Endothelial cell of umbilical vein (primary cell): ENCODE measurements at regions not wholly inside any gene's neighbourhood (a gene's known extent, or its start where the extent isn't known, plus 50 kb on each side); places are given as distances from the start of the nearest gene placed in this dataset.

Experiments
- BruUV-seq: library from RNA; stranded (reverse); fragments of 400-500 nt; replicated peaks from 2 replicates; lab custom pipeline; 2021; lab: Mats Ljungman, UMichigan
- CTCF ChIA-PET: fragments of 300-600, 350-600 bp; sonication (Branson Sonifier 250); formaldehyde crosslinking; loops from one replicate; lab custom pipeline; 2021; ENCODE audit warnings: antibody characterized with exemption, inconsistent platforms; lab: Charles Lee
- POLR2A ChIA-PET: fragments of 300-600, 350-600 bp; sonication (Branson Sonifier 250); formaldehyde crosslinking; loops from one replicate; lab custom pipeline; 2021; ENCODE audit warnings: antibody characterized with exemption, inconsistent platforms; lab: Charles Lee
- DNase-seq: peaks from one replicate; pipeline ENCODE4 v3.0.0-alpha.2; 2011; ENCODE audit warnings: low read depth, low spot score
- FAIRE-seq: peaks from 2 replicates; lab custom pipeline; 2011; peaks lifted over from hg19 to GRCh38; lab: Jason Lieb, UNC
- H2AFZ ChIP-seq: 2 replicates; pipeline ENCODE4 v1.6.0; 2012; ENCODE audit warnings: low read depth, low read length, control low read depth, inconsistent platforms
- H3K27ac ChIP-seq: 2 replicates; pipeline ENCODE4 v1.5.1; 2011; ENCODE audit warnings: low read depth, mild to moderate bottlenecking, control low read depth, low read length, moderate library complexity; ENCODE audit not compliant: insufficient read depth
- H3K27me3 ChIP-seq, 2 experiments: 2 replicates each; pipeline versions ENCODE4 v1.6.0 to v1.6.1; 2011; ENCODE audit warnings: low read length in 2 of 2, mixed read lengths in 1 of 2; ENCODE audit not compliant: control insufficient read depth in 2 of 2, insufficient read depth in 2 of 2
- H3K36me3 ChIP-seq, 2 experiments: 2 replicates in 1 of 2; 3 replicates in 1 of 2; pipeline ENCODE4 v1.5.1; 2011; ENCODE audit warnings: low read length in 2 of 2, mild to moderate bottlenecking in 1 of 2, moderate library complexity in 1 of 2; ENCODE audit not compliant: control insufficient read depth in 2 of 2, insufficient read depth in 2 of 2; ENCODE audit errors: extremely low read depth in 1 of 2
- H3K4me1 ChIP-seq: 3 replicates; pipeline ENCODE4 v1.5.1; 2011; ENCODE audit warnings: mild to moderate bottlenecking, low read length; ENCODE audit not compliant: control insufficient read depth, insufficient read depth; ENCODE audit errors: extremely low read depth
- H3K4me2 ChIP-seq: 2 replicates; pipeline ENCODE4 v1.6.1; 2011; ENCODE audit warnings: low read length, control low read depth, mixed read lengths; ENCODE audit not compliant: insufficient read depth
- H3K4me3 ChIP-seq, 3 experiments: fragments of 200-600 bp in 1 of 3; sonication (generic), shearing (Covaris generic) in 1 of 3; replicated peaks in 1 of 3; 2 replicates each; pipeline ENCODE4 v1.5.1; 2011 to 2016; ENCODE audit warnings: control low read depth in 3 of 3, low read length in 3 of 3, mild to moderate bottlenecking in 2 of 3, inconsistent platforms in 1 of 3, low read depth in 1 of 3, moderate library complexity in 1 of 3; ENCODE audit not compliant: insufficient read depth in 1 of 3
- H3K79me2 ChIP-seq: 2 replicates; pipeline ENCODE4 v1.6.0; 2012; ENCODE audit warnings: low read length, inconsistent platforms; ENCODE audit not compliant: control insufficient read depth, insufficient read depth
- H3K9ac ChIP-seq: replicated peaks from 2 replicates; pipeline ENCODE3; 2011; ENCODE audit warnings: low read length, control low read depth; ENCODE audit not compliant: insufficient read depth; ENCODE audit errors: extremely low read depth
- H3K9me1 ChIP-seq: replicated peaks from 3 replicates; pipeline ENCODE4 v1.6.0; 2011; ENCODE audit warnings: mild to moderate bottlenecking, low read length; ENCODE audit not compliant: control insufficient read depth, insufficient read depth; ENCODE audit errors: extremely low read depth
- H3K9me3 ChIP-seq: replicated peaks from 2 replicates; pipeline ENCODE4 v1.5.1; 2012; ENCODE audit warnings: low read length, inconsistent platforms; ENCODE audit not compliant: control insufficient read depth, insufficient read depth
- H4K20me1 ChIP-seq: replicated peaks from 2 replicates; pipeline ENCODE3; 2011; ENCODE audit warnings: mild to moderate bottlenecking, low read length; ENCODE audit not compliant: control insufficient read depth, insufficient read depth; ENCODE audit errors: extremely low read depth
- CTCF ChIP-seq, 2 donors: IDR thresholded peaks; 1 replicate in 1 of 2; 2 replicates in 1 of 2; pipeline ENCODE4 v1.5.1; 2011; ENCODE audit warnings: low read length in 2 of 2, mild to moderate bottlenecking in 2 of 2, moderate library complexity in 2 of 2, control low read depth in 1 of 2, inconsistent platforms in 1 of 2, low read depth in 1 of 2; ENCODE audit not compliant: insufficient read depth in 1 of 2; ENCODE audit errors: extremely low read depth in 1 of 2
- EZH2 ChIP-seq: IDR thresholded peaks from 2 replicates; pipeline ENCODE4 v1.6.1; 2012; ENCODE audit warnings: borderline replicate concordance, low read depth, mild to moderate bottlenecking, moderate library complexity, low read length, inconsistent platforms; ENCODE audit not compliant: severe bottlenecking
- FOS ChIP-seq: IDR thresholded peaks from 2 replicates; pipeline ENCODE4 v1.6.1; 2011; ENCODE audit warnings: mild to moderate bottlenecking, low read length, moderate library complexity, borderline replicate concordance; ENCODE audit not compliant: insufficient read depth
- GATA2 ChIP-seq: IDR thresholded peaks from 2 replicates; pipeline ENCODE4 v1.7.0; 2011; ENCODE audit warnings: low read depth, mild to moderate bottlenecking, moderate library complexity, mixed read lengths, low read length; ENCODE audit not compliant: insufficient read length, insufficient read depth
- JUN ChIP-seq: IDR thresholded peaks from 2 replicates; pipeline ENCODE4 v1.6.1; 2011; ENCODE audit warnings: borderline replicate concordance, low read depth; ENCODE audit not compliant: insufficient read length, insufficient read depth
- MAX ChIP-seq: IDR thresholded peaks from 2 replicates; pipeline ENCODE4 v1.6.1; 2011; ENCODE audit not compliant: insufficient read depth, insufficient read length
- MYC ChIP-seq: IDR thresholded peaks from one replicate; pipeline ENCODE4 v1.6.1; 2011; ENCODE audit warnings: mild to moderate bottlenecking, low read depth, low read length
- POLR2A ChIP-seq: IDR thresholded peaks from 2 replicates; pipeline ENCODE4 v1.6.1; 2012; ENCODE audit warnings: low read depth, mild to moderate bottlenecking, control low read depth, low read length
- POLR2AphosphoS5 ChIP-seq: IDR thresholded peaks from 2 replicates; pipeline ENCODE4 v1.6.1; 2012; ENCODE audit warnings: low read depth, mild to moderate bottlenecking, control low read depth, low read length, moderate library complexity; ENCODE audit not compliant: insufficient read depth
- dilution Hi-C: fragments of 300-500 bp; cut with MboI; formaldehyde crosslinking; loops from one replicate; pipeline ENCODE4 v1.15.0; 2019; ENCODE audit warnings: low sequenced_read_pairs; ENCODE audit not compliant: extremely low pct_ligation_motif_present
- intact Hi-C: fragments of 100-400 bp; cut with micrococcal nuclease; formaldehyde crosslinking; loops from one replicate; pipeline ENCODE4 v1.10.0; 2022

DNA sequence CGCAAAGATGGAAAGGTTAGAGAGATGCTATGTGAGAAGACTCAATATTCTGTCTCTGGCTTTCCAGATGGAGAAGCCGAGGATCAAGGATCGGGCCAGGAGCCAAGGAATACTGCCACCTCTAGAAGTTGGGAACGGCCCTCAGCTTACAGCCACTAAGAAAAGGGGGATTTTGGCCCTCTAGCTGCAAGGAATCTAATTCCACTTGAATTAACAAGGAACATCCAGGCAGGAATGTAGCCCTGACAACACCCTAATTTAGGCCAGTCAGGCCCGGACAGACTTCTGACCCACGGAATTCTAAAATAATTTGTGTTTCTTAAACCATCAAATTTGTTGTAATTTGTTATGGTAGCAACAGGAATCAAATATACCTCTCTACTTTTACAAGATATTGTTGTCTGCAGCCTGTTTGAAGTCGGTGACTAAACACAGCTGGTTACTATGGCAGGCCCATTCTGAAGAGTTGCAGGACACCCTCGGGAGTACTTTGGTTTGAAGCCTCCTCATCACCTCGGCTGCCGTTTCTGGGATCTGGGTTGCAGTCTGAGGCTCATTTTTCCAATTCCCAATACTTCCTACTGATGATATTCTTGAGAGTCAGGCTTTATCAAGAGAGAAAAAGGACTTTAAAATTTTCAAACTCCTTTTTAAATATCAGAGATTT is 1131.2 kb downstream of the TSN start:
- Histone ChIP-seq H3K36me3 (no peaks in the 10 kb centered on the region), H2AFZ (no peak overlapping the region), H4K20me1 (no peaks in the 10 kb centered on the region), H3K27ac (no peak overlapping the region), H3K9me3 (no peaks in the 10 kb centered on the region), H3K4me3 (no peak overlapping the region), H3K27me3 (no peaks in the 10 kb centered on the region), H3K9ac (no peak overlapping the region), H3K4me2 (no peak overlapping the region), H3K4me1 (no peaks in the 10 kb centered on the region), H3K79me2 (no peaks in the 10 kb centered on the region), H3K9me1 (no peaks in the 10 kb centered on the region)
- no TSS peak for BruUV-seq
- intact Hi-C loops, result no loop called here
- dilution Hi-C loops, result no loop called here
- CTCF ChIA-PET, result interaction anchor here (1.0 kb wide), 1 partner anchor 11 kb away, joined by 3 read pairs; no protein-coding TSS in a partner anchor
- POLR2A ChIA-PET, result no interaction called here
- DNase-seq, result no peak
- TF ChIP-seq MYC, result no peak
- TF ChIP-seq GATA2, result no peak
- TF ChIP-seq POLR2A, result no peak
- TF ChIP-seq MAX, result no peak
- no peak for TF ChIP-seq POLR2AphosphoS5
- TF ChIP-seq CTCF (IDR thresholded peaks at IDR 0.05; ENCODE audit: extremely low read depth in 1 of 2, insufficient read depth in 1 of 2, low read depth in 1 of 2, low read length in 2 of 2), result no peak
- TF ChIP-seq JUN, result no peak
- TF ChIP-seq FOS, result no peak
- no peak for TF ChIP-seq EZH2
- no peak for FAIRE-seq
